ENCODE measurements at regions not wholly inside any gene's neighbourhood (a gene's known extent, or its start where the extent isn't known, plus 50 kb on each side); places are given as distances from the start of the nearest gene placed in this dataset.
A peak's percentile ranks its signal among the peaks of the same experiment; 100 is the strongest.
"Not testable (repeated sequence)": the region's sequence is repeated elsewhere in the genome, so short reads cannot be mapped to it uniquely, and the experiment has no call there.

DNA sequence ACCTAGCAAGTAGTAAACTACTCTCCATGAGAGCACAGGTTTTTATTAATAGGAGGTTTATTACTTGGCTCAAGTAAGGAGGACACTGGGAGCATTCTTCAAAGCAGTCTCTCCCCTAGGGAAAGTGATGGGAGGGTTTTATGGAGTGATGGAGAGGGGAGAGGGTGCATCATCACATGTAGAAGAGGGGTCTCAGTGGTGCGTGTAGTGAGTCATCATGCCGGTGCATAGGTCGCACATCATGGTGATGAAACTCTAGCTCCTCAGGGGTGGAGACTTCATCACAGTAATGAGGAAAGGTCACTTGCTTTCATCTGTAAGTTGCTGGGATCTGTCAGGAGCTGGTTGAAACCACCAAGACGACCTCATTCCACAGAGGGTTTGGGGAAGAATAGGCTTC is 210.8 kb upstream of the UBL3 start:
- no peak overlapping the region for H3K4me3 Mint-ChIP-seq
- H3K36me3 Mint-ChIP-seq (ENCODE audit: insufficient read depth): peaks cover 2% of the 10 kb centered on the region
- H3K27me3 Mint-ChIP-seq: peaks cover 28 to 31% of the 10 kb centered on the region in 2 donors
- ATAC-seq (replicated peaks) (no peak), DNase-seq (no peak)
- no peaks in the 10 kb centered on the region for H3K4me1 Mint-ChIP-seq (ENCODE audit: low read depth in 2 of 2)
- H3K9me3 Mint-ChIP-seq: no peaks in the 10 kb centered on the region
- no peak overlapping the region for H3K27ac Mint-ChIP-seq

DNA sequence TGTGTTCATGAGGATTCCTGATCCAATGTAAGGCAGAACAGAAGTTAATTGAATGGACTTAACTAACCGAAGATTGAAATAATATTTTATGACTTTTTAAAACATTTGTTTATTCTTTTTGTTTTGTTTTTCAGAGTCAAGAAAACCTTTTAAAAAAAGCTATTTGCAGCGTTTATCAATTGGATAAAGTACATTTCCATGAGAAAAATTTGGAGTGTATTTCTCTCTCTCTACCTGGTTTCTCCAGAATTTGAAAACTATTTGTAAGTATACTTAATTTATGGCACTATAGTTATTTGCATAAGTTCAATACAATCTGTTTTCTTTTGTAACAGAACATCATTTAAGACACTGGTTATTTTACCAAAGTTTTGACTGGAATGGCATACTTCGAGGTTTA is 208.0 kb upstream of the UBL3 start:
- Mint-ChIP-seq H3K4me1 (ENCODE audit: low read depth in 2 of 2) (no peaks in the 10 kb centered on the region), H3K27me3 (peaks cover 34 to 38% of the 10 kb centered on the region in 2 donors), H3K4me3 (no peak overlapping the region), H3K36me3 (ENCODE audit: insufficient read depth) (peaks cover 2% of the 10 kb centered on the region), H3K27ac (no peak overlapping the region), H3K9me3 (no peaks in the 10 kb centered on the region)
- DNase-seq: no peak
- no peak for ATAC-seq (replicated peaks)

DNA sequence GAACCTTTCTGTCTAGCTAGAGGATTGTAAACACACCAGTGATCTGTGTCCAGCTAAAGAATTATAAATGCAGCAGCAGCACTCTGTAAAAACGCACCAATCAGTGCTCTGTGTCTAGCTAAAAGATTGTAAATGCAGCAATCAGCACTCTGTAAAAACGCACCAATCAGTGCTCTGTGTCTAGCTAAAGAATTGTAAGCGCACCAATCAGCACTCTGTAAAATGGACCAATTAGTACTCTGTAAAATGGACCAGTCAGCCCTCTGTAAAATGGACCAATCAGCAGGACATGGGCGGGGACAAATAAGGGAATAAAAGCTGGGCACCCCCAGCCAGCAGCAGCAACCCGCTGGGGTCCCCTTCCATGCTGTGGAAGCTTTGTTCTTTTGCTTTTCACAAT is 204.1 kb upstream of the UBL3 start:
- peaks cover 6 to 24% of the 10 kb centered on the region in 2 donors for H3K27me3 Mint-ChIP-seq
- H3K36me3 Mint-ChIP-seq (ENCODE audit: insufficient read depth): not testable (repeated sequence)

DNA sequence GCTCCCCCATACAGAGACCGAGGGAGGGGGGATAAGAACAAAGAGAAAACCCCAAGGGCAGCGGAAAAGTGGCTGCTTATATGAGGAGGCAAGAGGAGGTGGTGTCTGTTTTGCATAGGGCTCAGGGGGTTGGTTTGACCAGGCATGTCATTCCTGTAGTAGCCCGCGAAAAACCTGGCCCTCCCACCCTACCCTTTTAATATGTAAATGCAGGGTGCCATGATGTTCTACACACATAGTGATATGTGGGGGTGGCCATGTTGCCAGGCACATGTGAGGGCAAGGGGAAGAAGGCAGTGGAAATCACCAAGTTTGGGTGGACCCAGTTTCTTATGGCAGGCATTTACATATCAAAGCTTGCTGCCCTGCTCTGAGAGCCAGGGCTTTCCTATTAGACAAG is 203.5 kb upstream of the UBL3 start:
- Mint-ChIP-seq H3K9me3 (no peaks in the 10 kb centered on the region), H3K27ac (no peak overlapping the region), H3K4me1 (ENCODE audit: low read depth in 2 of 2) (peaks cover 3% of the 10 kb centered on the region in 2 donors), H3K36me3 (ENCODE audit: insufficient read depth) (peaks cover 2% of the 10 kb centered on the region), H3K27me3 (peaks cover 6 to 24% of the 10 kb centered on the region in 2 donors), H3K4me3 (no peak overlapping the region)
- ATAC-seq (replicated peaks): no peak
- DNase-seq: no peak

More for the DNA sequence above, 204.1 kb upstream of the UBL3 start:
- H3K27ac Mint-ChIP-seq; H3K4me1 Mint-ChIP-seq (ENCODE audit: low read depth in 2 of 2); H3K9me3 Mint-ChIP-seq; ATAC-seq (replicated peaks); DNase-seq; H3K4me3 Mint-ChIP-seq: not testable (repeated sequence)

DNA sequence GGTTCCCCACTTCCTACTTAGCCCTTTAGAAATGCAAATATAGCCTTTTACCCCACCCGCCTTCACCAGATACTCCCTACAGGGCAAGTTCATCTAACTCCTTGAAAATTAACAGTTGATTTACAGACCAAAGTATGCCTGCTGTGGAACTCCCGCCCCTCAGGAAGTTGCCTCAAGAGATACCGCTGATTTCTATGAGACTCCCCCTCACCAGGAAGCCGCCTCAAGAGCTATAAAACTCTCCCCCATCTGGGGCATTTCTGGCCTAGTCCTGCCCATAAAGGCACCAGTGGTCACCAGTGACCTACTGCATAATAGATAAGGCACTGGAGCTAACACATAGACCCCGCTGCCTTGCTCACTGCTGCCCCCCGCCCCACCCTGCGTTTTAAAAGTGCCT is 201.7 kb upstream of the UBL3 start:
- Mint-ChIP-seq H3K4me3 (no peak overlapping the region), H3K36me3 (ENCODE audit: insufficient read depth) (peaks cover 2% of the 10 kb centered on the region), H3K4me1 (ENCODE audit: low read depth in 2 of 2) (peaks cover 12 to 13% of the 10 kb centered on the region in 2 donors), H3K9me3 (no peaks in the 10 kb centered on the region), H3K27me3 (peaks cover 6 to 24% of the 10 kb centered on the region in 2 donors), H3K27ac (no peak overlapping the region)
- DNase-seq (no peak), ATAC-seq (replicated peaks) (no peak)

DNA sequence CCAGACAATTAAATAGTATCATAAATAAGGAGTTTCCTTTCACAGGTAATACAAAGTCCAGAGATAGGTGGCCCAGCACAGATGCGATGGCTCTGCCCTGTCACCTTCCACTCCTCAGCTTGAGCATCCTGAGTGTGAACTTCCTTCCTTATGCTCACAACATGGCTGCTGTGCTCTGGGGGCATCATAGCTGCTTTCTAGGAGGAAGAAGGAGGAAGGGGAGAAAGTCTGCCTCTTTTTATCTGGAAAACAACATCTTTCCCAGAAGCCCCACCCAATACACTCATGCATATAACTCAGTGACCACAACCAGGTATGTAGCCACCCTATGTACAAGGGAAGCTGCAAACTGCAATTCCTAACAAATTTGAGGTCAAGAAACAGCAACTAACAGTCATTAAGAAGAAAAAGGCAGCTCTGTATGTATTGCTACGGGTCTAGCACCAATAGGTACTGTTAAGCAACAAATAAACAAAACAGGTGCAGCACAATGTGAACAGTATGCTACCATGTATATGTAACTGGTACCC is 201.2 kb upstream of the UBL3 start:
- Mint-ChIP-seq H3K36me3 (ENCODE audit: insufficient read depth) (no peaks in the 10 kb centered on the region), H3K27me3 (peaks cover 6 to 24% of the 10 kb centered on the region in 2 donors), H3K27ac (no peak overlapping the region), H3K9me3 (no peaks in the 10 kb centered on the region), H3K4me1 (ENCODE audit: low read depth in 2 of 2) (peaks cover 16 to 17% of the 10 kb centered on the region in 2 donors), H3K4me3 (no peak overlapping the region)
- no peak for ATAC-seq (replicated peaks)
- DNase-seq: no peak

DNA sequence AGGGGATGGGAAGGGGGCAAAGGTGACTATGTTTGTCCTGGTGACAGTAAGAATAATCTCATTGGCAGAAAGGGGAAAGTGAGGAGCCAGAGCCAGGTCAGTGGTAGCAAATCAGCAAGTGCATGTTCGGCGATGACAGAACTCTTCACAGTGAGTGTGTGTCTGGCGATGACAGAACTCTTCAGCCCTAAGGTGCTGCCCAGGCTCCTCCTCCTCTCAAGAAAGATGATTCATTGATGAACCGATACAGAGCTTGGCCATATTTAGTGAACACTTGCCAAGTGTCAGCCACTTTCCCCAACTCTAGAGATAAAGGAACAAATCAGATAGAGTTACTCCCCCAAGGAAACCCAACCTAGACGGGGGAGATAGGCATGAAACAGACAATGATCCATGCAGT is 199.3 kb upstream of the UBL3 start:
- H3K36me3 Mint-ChIP-seq (ENCODE audit: insufficient read depth): no peaks in the 10 kb centered on the region
- DNase-seq: no peak

DNA sequence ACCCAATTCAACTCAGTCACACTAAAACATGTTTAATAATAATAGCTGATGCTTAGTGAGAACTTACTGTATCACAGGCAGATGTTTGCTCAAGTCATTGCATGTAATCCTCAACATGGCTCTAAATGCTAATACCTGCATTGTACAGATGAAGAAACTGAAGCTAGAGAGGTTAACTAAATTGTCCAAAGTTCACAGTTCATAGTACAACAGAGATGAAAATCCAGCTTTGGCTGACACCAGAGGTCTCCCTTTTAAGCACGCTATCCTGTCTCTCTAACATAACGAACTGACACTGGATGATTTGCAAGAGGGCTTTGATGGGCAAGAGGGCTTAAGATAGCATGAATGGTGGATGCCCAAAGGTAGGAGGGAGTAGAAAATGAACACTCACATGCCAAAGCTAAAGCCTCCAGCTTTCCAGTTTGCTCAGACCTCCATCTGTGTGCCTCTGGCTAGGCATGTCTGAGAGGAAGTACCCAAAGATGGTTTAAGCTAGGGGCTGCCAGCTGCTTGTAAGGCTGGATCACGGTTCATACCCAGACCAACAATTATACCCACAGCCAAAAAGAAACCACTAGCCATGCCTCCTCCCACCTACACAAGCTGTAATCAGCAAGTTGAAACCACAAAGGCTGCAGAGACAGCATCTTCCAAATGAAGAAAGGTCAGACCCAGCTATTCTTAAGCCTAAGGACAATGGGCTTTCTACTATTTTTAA is 196.9 kb upstream of the UBL3 start:
- H3K4me3 Mint-ChIP-seq: no peak overlapping the region
- H3K27me3 Mint-ChIP-seq: peaks cover 0 to 7% of the 10 kb centered on the region in 2 donors
- H3K36me3 Mint-ChIP-seq (ENCODE audit: insufficient read depth): no peaks in the 10 kb centered on the region
- peak overlapping the region in 1 of 2 donors; percentile 51 for H3K27ac Mint-ChIP-seq
- peak in 1 of 3 experiments; percentile 3 for DNase-seq
- peaks cover 16 to 24% of the 10 kb centered on the region in 2 donors for H3K4me1 Mint-ChIP-seq (ENCODE audit: low read depth in 2 of 2)
- peak; percentile 78 for ATAC-seq (replicated peaks)
- H3K9me3 Mint-ChIP-seq: no peaks in the 10 kb centered on the region

More for the DNA sequence above, 199.3 kb upstream of the UBL3 start:
- peaks cover 16 to 24% of the 10 kb centered on the region in 2 donors for H3K4me1 Mint-ChIP-seq (ENCODE audit: low read depth in 2 of 2)
- H3K27me3 Mint-ChIP-seq: peaks cover 6 to 24% of the 10 kb centered on the region in 2 donors
- peak; percentile 49 for ATAC-seq (replicated peaks)
- no peak overlapping the region for H3K27ac Mint-ChIP-seq
- H3K9me3 Mint-ChIP-seq: no peaks in the 10 kb centered on the region
- H3K4me3 Mint-ChIP-seq: no peak overlapping the region

DNA sequence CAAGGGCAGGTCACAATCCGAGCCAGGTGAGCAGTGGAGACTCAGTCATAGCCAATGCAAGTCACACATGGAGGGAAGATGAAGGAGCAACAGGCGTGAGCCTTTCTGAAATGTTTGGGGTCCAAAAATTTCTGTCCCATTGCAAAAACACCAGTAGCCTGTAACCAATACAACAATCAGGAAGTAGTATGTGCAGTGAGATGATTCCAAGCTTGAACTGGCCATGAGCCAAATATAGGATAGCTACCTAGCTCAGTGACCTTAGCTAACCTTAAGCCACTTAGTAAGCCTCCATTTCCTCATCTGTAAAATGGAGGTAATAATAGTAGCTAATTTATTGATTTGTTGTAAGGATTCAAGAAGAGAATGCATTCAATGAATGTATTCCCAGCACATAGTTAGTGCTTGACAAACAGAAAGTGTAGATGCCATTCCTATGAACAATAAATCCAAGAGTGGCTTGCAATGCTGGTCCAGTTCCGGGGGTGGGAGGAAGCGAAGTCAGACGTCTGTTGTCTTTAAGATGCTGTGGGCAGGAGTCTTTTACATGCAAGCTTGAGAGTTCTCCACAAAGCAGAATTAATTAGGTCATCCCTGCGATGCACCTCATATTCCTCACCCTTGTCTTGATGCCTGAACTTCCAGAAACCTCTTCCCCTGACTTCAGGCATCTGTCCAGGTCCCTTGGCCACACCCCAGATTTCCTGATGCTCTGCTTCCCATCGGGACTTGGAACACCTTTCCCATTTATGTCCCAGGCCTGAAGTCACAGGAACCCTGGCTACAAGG is 195.7 kb upstream of the UBL3 start:
- peaks cover 13 to 20% of the 10 kb centered on the region in 2 donors for H3K4me1 Mint-ChIP-seq (ENCODE audit: low read depth in 2 of 2)
- no peaks in the 10 kb centered on the region for H3K36me3 Mint-ChIP-seq (ENCODE audit: insufficient read depth)
- ATAC-seq (replicated peaks) (no peak), DNase-seq (no peak)
- H3K4me3 Mint-ChIP-seq: no peak overlapping the region
- peak overlapping the region; percentile 39 to 51 for H3K27ac Mint-ChIP-seq
- H3K27me3 Mint-ChIP-seq: peaks cover under 1 to 1% of the 10 kb centered on the region in 2 donors
- no peaks in the 10 kb centered on the region for H3K9me3 Mint-ChIP-seq

DNA sequence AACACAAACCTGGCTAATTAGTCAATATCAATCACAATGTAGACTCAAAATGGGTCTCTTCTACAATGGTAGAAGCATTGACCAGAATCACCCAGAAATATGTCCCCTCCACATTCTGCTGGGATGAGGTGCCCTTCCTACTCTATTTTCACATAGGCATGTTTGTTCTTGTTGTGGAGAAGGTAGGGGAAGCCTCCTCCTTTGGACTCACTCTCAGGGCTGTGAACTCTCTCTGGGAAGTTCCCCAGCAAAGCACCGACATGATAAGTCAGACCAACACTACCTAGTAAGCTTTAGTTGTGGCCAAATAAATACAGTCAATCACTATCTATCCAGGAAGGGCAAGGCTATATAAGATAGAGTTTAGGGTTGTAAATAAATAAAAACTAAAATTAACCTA is 194.5 kb upstream of the UBL3 start:
- no peaks in the 10 kb centered on the region for H3K9me3 Mint-ChIP-seq
- no peak for ATAC-seq (replicated peaks)
- H3K27me3 Mint-ChIP-seq: peaks cover 12 to 13% of the 10 kb centered on the region in 2 donors
- H3K4me1 Mint-ChIP-seq (ENCODE audit: low read depth in 2 of 2): peaks cover 13 to 20% of the 10 kb centered on the region in 2 donors
- H3K36me3 Mint-ChIP-seq (ENCODE audit: insufficient read depth): no peaks in the 10 kb centered on the region
- no peak overlapping the region for H3K4me3 Mint-ChIP-seq
- no peak for DNase-seq
- no peak overlapping the region for H3K27ac Mint-ChIP-seq

DNA sequence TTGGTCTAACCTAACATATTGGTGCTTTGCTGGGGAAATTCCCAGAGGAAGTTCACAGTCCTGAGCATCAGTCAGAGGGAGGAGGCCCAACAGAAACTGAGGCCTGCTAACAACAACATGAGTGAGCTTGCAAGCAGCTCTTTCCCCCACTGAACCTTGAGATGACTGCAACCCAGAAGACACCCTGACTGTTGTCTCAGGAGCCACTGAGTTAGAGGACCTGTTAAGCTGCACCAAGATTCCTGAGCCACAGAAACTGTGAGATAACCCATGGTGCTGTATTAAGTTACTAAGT is 193.2 kb upstream of the UBL3 start:
- peaks cover 25 to 27% of the 10 kb centered on the region in 2 donors for H3K27me3 Mint-ChIP-seq
- DNase-seq: no peak
- no peaks in the 10 kb centered on the region for H3K36me3 Mint-ChIP-seq (ENCODE audit: insufficient read depth)
- no peaks in the 10 kb centered on the region for H3K9me3 Mint-ChIP-seq
- no peak overlapping the region for H3K27ac Mint-ChIP-seq
- ATAC-seq (replicated peaks): no peak
- no peak overlapping the region for H3K4me3 Mint-ChIP-seq
- H3K4me1 Mint-ChIP-seq (ENCODE audit: low read depth in 2 of 2): peaks cover 13 to 20% of the 10 kb centered on the region in 2 donors

DNA sequence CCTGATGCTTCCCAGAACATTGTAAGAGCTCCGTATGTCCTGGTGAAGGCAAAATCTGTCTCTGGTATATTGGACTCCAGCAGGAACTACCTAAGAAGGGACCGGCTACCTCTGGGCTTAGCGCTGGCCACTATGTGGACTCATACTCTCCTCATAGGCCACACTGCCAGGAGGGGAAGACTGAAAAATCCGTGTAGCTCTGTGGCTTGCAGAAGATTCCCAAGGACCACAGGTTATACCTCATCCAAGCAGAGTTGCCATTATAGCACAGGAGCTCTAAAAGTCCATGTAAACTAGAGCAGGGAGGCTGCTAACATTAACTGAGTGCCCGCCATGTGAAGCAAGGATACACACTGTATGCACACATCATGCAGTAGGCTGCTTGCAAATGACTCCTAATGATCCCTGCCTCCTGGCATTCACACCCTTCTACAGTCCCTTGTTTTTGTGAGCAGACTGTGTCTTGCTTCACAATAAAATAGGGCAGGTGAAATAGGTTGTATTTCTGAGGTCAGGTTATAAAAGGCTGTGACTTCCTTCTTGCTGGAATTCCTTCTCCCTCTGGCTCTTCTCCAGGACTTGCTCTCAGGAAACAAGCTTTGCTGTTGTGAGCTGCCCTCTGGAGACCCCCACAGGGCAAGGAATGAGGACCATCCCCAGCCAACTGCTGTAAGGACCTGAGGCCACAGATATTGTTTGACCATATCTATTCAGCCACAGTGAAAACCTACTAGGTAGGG is 192.6 kb upstream of the UBL3 start:
- DNase-seq: no peak
- Mint-ChIP-seq H3K27me3 (peaks cover 30 to 32% of the 10 kb centered on the region in 2 donors), H3K4me1 (ENCODE audit: low read depth in 2 of 2) (peaks cover 13 to 20% of the 10 kb centered on the region in 2 donors), H3K4me3 (no peak overlapping the region), H3K36me3 (ENCODE audit: insufficient read depth) (no peaks in the 10 kb centered on the region), H3K27ac (no peak overlapping the region), H3K9me3 (no peaks in the 10 kb centered on the region)
- ATAC-seq (replicated peaks): no peak

DNA sequence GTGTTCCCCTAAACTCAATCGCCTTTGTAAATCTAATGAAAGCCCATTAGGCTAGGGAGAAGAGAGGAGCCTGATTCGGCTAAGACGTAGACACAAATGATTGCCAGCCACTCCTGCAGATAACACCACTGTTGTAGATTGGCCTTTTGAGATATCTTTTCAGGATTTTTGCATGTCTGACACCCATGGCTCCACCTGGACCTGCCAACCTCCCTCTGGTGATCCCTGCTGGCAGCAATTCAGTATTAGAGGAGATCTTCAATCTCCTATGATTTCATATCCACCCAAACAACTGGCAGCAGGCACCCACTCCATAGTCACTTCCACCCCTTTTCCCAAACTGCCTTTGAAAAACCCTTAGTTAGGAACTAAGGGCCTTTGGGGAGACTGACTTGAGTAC is 191.9 kb upstream of the UBL3 start:
- Mint-ChIP-seq H3K27me3 (peaks cover 30 to 40% of the 10 kb centered on the region in 2 donors), H3K36me3 (ENCODE audit: insufficient read depth) (no peaks in the 10 kb centered on the region), H3K27ac (no peak overlapping the region), H3K4me3 (no peak overlapping the region), H3K9me3 (no peaks in the 10 kb centered on the region), H3K4me1 (ENCODE audit: low read depth in 2 of 2) (peaks cover 5 to 12% of the 10 kb centered on the region in 2 donors)
- DNase-seq (no peak), ATAC-seq (replicated peaks) (no peak)
